Right cardiac atrium (tissue), 5 donors: ENCODE measurements at regions not wholly inside any gene's neighbourhood (a gene's known extent, or its start where the extent isn't known, plus 50 kb on each side); places are given as distances from the start of the nearest gene placed in this dataset.

Source experiments
- ATAC-seq, 2 donors: fragments of 200-7000 bp; cut with Tn5 transposase; one replicate each; pipeline versions ENCODE4 v1.8.0 to v1.9.1; 2020; ENCODE audit warnings: moderate library complexity in 2 of 2, mild to moderate bottlenecking in 1 of 2
- DNase-seq, 3 donors: peaks; one replicate each; pipeline ENCODE4 v3.0.0-alpha.2; 2020
- H3K27ac ChIP-seq: one replicate; pipeline ENCODE4 v1.5.1; 2013; ENCODE audit warnings: mild to moderate bottlenecking, low read length, control low read depth, moderate library complexity
- H3K27me3 ChIP-seq: one replicate; pipeline ENCODE4 v1.6.1; 2013; ENCODE audit not compliant: control insufficient read depth, insufficient read depth
- H3K4me1 ChIP-seq: one replicate; pipeline ENCODE4 v1.6.1; 2013; ENCODE audit warnings: low read length; ENCODE audit not compliant: control insufficient read depth, insufficient read depth
- H3K4me3 ChIP-seq: one replicate; pipeline ENCODE4 v1.5.1; 2013; ENCODE audit warnings: low read length, control low read depth
- H3K9me3 ChIP-seq: one replicate; pipeline ENCODE4 v1.6.1; 2013; ENCODE audit warnings: low read length; ENCODE audit not compliant: control insufficient read depth
- WGBS: extraction: QIAGEN DNeasy Blood & Tissue Kit; methylation state at CpG from one replicate; pipeline ENCODE4 v1.1.7; 2013; 5-methylcytosine and 5-hydroxymethylcytosine counted together
- intact Hi-C, 4 donors: fragments of 100-400 bp; cut with DNase I; formaldehyde crosslinking; loops; one replicate each; pipeline versions ENCODE4 v1.11.0 to v1.14.0; 2022 to 2023
- donor health status: healthy with polysubstance abuse.
- donor health status: DM: no; HTN: yes; CAD: no.
- donor health status: DM: no; HTN: no; CAD: no.
- donor health status: DM: no; HTN: yes; CAD: no; lungs with severe emphysema.
- donor health status: DM: yes; HTN: yes; CAD: no.

- no peak for DNase-seq
- Histone ChIP-seq H3K9me3 (no peaks in the 10 kb centered on the region), H3K27me3 (no peaks in the 10 kb centered on the region), H3K4me3 (no peak overlapping the region), H3K4me1 (no peaks in the 10 kb centered on the region), H3K27ac (no peak overlapping the region)
- WGBS = 52% methylated on average over 1 of the region's 1 CpG
- intact Hi-C loops = loop anchor here in 1 of 4 donors (10.0 kb wide), 1 partner anchor 74 kb away; no protein-coding TSS in a partner anchor
- no peak for ATAC-seq
These were observed 61.0 kb upstream of the RERGL start for GRCh38 chr12:18151036-18151435.

GRCh38 chr12:18148961-18149360, 59.0 kb upstream of the RERGL start:
- DNase-seq (no peak), ATAC-seq (no peak)
- Histone ChIP-seq H3K4me1 (no peaks in the 10 kb centered on the region), H3K4me3 (no peak overlapping the region), H3K9me3 (no peaks in the 10 kb centered on the region), H3K27ac (no peak overlapping the region), H3K27me3 (no peaks in the 10 kb centered on the region)
- intact Hi-C loops = no loop called here
- 48% methylated on average over 2 of the region's 2 CpGs for WGBS

- Histone ChIP-seq H3K4me3 (no peak overlapping the region), H3K9me3 (no peaks in the 10 kb centered on the region), H3K27me3 (no peaks in the 10 kb centered on the region), H3K4me1 (no peaks in the 10 kb centered on the region), H3K27ac (no peak overlapping the region)
- ATAC-seq = no peak
- DNase-seq = no peak
- WGBS = 40% methylated on average over 3 of the region's 3 CpGs
- intact Hi-C loops = no loop called here
These were observed 56.4 kb upstream of the RERGL start for GRCh38 chr12:18146363-18146762.

GRCh38 chr12:18145924-18146323, 55.9 kb upstream of the RERGL start:
- DNase-seq = no peak
- intact Hi-C loops = no loop called here
- H3K9me3 ChIP-seq = no peaks in the 10 kb centered on the region
- no peak overlapping the region for H3K27ac ChIP-seq
- no peak overlapping the region for H3K4me3 ChIP-seq
- no peaks in the 10 kb centered on the region for H3K27me3 ChIP-seq
- WGBS = 45% methylated on average over 3 of the region's 3 CpGs
- peak in 1 of 2 donors; percentile 51 for ATAC-seq
- H3K4me1 ChIP-seq = no peaks in the 10 kb centered on the region

- no peaks in the 10 kb centered on the region for H3K27me3 ChIP-seq
- intact Hi-C loops = no loop called here
- 39% methylated on average over 4 of the region's 4 CpGs for WGBS
- ATAC-seq (peak in 1 of 2 donors; percentile 26), DNase-seq (no peak)
- H3K27ac ChIP-seq = no peak overlapping the region
- no peak overlapping the region for H3K4me3 ChIP-seq
- no peaks in the 10 kb centered on the region for H3K9me3 ChIP-seq
- no peaks in the 10 kb centered on the region for H3K4me1 ChIP-seq
These were observed 51.3 kb upstream of the RERGL start for GRCh38 chr12:18141048-18141982.

GRCh38 chr12:18139989-18140596, 50.1 kb upstream of the RERGL start:
- ATAC-seq (no peak), DNase-seq (no peak)
- no peak overlapping the region for H3K4me3 ChIP-seq
- 5% methylated on average over 1 of the region's 1 CpG for WGBS
- H3K27me3 ChIP-seq = no peaks in the 10 kb centered on the region
- H3K9me3 ChIP-seq = no peaks in the 10 kb centered on the region
- H3K27ac ChIP-seq = no peak overlapping the region
- H3K4me1 ChIP-seq = no peaks in the 10 kb centered on the region
- intact Hi-C loops = loop anchor here in 1 of 4 donors (10.0 kb wide), 1 partner anchor 85 kb away; no protein-coding TSS in a partner anchor
